Renal cortex interstitium (tissue), 11 donors: ENCODE measurements at regions not wholly inside any gene's neighbourhood (a gene's known extent, or its start where the extent isn't known, plus 50 kb on each side); places are given as distances from the start of the nearest gene placed in this dataset.

Experiments
- DNase-seq, 11 donors: peaks; one replicate each; pipeline ENCODE4 v3.0.0-alpha.2; 2013; ENCODE audit warnings: low read depth in 9 of 11, low spot score in 4 of 11; ENCODE audit errors: extremely low read depth in 1 of 11

GRCh38 chr6:203661-204060, 88.6 kb upstream of the DUSP22 start:
- no peak for DNase-seq

- no peak for DNase-seq
Measured at GRCh38 chr6:206264-206663, 86.0 kb upstream of the DUSP22 start.

GRCh38 chr6:208364-208763, 83.9 kb upstream of the DUSP22 start:
- no peak for DNase-seq

GRCh38 chr6:208938-209337, 83.3 kb upstream of the DUSP22 start:
- DNase-seq: no peak

GRCh38 chr6:209432-210103, 82.7 kb upstream of the DUSP22 start:
- no peak for DNase-seq

GRCh38 chr6:210104-210456, 82.2 kb upstream of the DUSP22 start:
- no peak for DNase-seq

- no peak for DNase-seq
Measured at GRCh38 chr6:210778-211374, 81.4 kb upstream of the DUSP22 start.

GRCh38 chr6:211871-212497, 80.3 kb upstream of the DUSP22 start:
- no peak for DNase-seq

- DNase-seq: no peak
Measured at GRCh38 chr6:213284-213683, 79.0 kb upstream of the DUSP22 start.

- no peak for DNase-seq
Measured at GRCh38 chr6:214428-214827, 77.9 kb upstream of the DUSP22 start.

- DNase-seq: no peak
Measured at GRCh38 chr6:215335-216034, 76.8 kb upstream of the DUSP22 start.

GRCh38 chr6:217048-217659, 75.1 kb upstream of the DUSP22 start:
- DNase-seq: no peak

- no peak for DNase-seq
Measured at GRCh38 chr6:218153-219018, 73.9 kb upstream of the DUSP22 start.

GRCh38 chr6:219019-219570, 73.2 kb upstream of the DUSP22 start:
- no peak for DNase-seq

GRCh38 chr6:219641-220198, 72.6 kb upstream of the DUSP22 start:
- DNase-seq: no peak

- DNase-seq: no peak
Measured at GRCh38 chr6:220312-220711, 72.0 kb upstream of the DUSP22 start.

- no peak for DNase-seq
Measured at GRCh38 chr6:220721-221475, 71.4 kb upstream of the DUSP22 start.
